ENCODE measurements at regions not wholly inside any gene's neighbourhood (a gene's known extent, or its start where the extent isn't known, plus 50 kb on each side); places are given as distances from the start of the nearest gene placed in this dataset.
A peak's percentile ranks its signal among the peaks of the same experiment; 100 is the strongest.

- DNase-seq (ENCODE audit: low read depth in 2 of 2), result no peak
These were observed 322.8 kb downstream of the TTLL7 start for GRCh38 chr1:83676106-83676505.

- no peak for DNase-seq (ENCODE audit: low read depth in 2 of 2)
These were observed 325.6 kb downstream of the TTLL7 start for GRCh38 chr1:83673312-83673711.

GRCh38 chr1:83671586-83671985 is 327.3 kb downstream of the TTLL7 start:
- no peak for DNase-seq (ENCODE audit: low read depth in 2 of 2)

- no peak for DNase-seq (ENCODE audit: low read depth in 2 of 2)
These were observed 327.9 kb downstream of the TTLL7 start for GRCh38 chr1:83670909-83671565.

GRCh38 chr1:83641796-83642443 is 357.0 kb downstream of the TTLL7 start:
- no peak for DNase-seq (ENCODE audit: low read depth in 2 of 2)

- DNase-seq (ENCODE audit: low read depth in 2 of 2), result no peak
These were observed 357.7 kb downstream of the TTLL7 start for GRCh38 chr1:83641206-83641658.

- no peak for DNase-seq (ENCODE audit: low read depth in 2 of 2)
These were observed 359.1 kb downstream of the TTLL7 start for GRCh38 chr1:83639785-83640184.

- DNase-seq (ENCODE audit: low read depth in 2 of 2), result no peak
These were observed 361.3 kb downstream of the TTLL7 start for GRCh38 chr1:83637586-83637985.

GRCh38 chr1:83637009-83637408 is 361.9 kb downstream of the TTLL7 start:
- no peak for DNase-seq (ENCODE audit: low read depth in 2 of 2)

- DNase-seq (ENCODE audit: low read depth in 2 of 2), result no peak
These were observed 366.0 kb downstream of the TTLL7 start for GRCh38 chr1:83632906-83633305.

- DNase-seq (ENCODE audit: low read depth in 2 of 2), result no peak
These were observed 367.1 kb downstream of the TTLL7 start for GRCh38 chr1:83631851-83632250.

GRCh38 chr1:83627045-83627444 is 371.9 kb downstream of the TTLL7 start:
- no peak for DNase-seq (ENCODE audit: low read depth in 2 of 2)

GRCh38 chr1:83626603-83627002 is 372.3 kb downstream of the TTLL7 start:
- no peak for DNase-seq (ENCODE audit: low read depth in 2 of 2)

- no peak for DNase-seq (ENCODE audit: low read depth in 2 of 2)
These were observed 373.3 kb downstream of the TTLL7 start for GRCh38 chr1:83625646-83626045.

GRCh38 chr1:83620016-83620415 is 378.9 kb downstream of the TTLL7 start:
- DNase-seq (ENCODE audit: low read depth in 2 of 2), result no peak

GRCh38 chr1:83619170-83619896 is 379.6 kb downstream of the TTLL7 start:
- DNase-seq (ENCODE audit: low read depth in 2 of 2), result no peak

GRCh38 chr1:83617883-83618282 is 381.0 kb downstream of the TTLL7 start:
- peak in 1 of 2 donors; percentile 1 for DNase-seq (ENCODE audit: low read depth in 2 of 2)

- DNase-seq (ENCODE audit: low read depth in 2 of 2), result no peak
These were observed 383.6 kb downstream of the TTLL7 start for GRCh38 chr1:83615370-83615769.

GRCh38 chr1:83606416-83606955 is 392.4 kb downstream of the TTLL7 start:
- no peak for DNase-seq (ENCODE audit: low read depth in 2 of 2)

- no peak for DNase-seq (ENCODE audit: low read depth in 2 of 2)
These were observed 402.6 kb downstream of the TTLL7 start for GRCh38 chr1:83596331-83596730.

- DNase-seq (ENCODE audit: low read depth in 2 of 2), result no peak
These were observed 405.9 kb downstream of the TTLL7 start for GRCh38 chr1:83593073-83593472.

- DNase-seq (ENCODE audit: low read depth in 2 of 2), result no peak
These were observed 410.8 kb downstream of the TTLL7 start for GRCh38 chr1:83588140-83588539.

All from lung microvascular endothelial cell (primary cell).